GM12873 (cell line): ENCODE measurements at regions not wholly inside any gene's neighbourhood (a gene's known extent, or its start where the extent isn't known, plus 50 kb on each side); places are given as distances from the start of the nearest gene placed in this dataset.

Experiments
- TF ChIP-seq, protein P1 (sequence below): IDR thresholded peaks from 2 replicates; pipeline ENCODE4 v1.5.1; 2012; ENCODE audit warnings: low read depth, mild to moderate bottlenecking, moderate library complexity, low read length, control low read depth; ENCODE audit not compliant: insufficient read depth; ENCODE audit errors: missing control alignments

DNA sequence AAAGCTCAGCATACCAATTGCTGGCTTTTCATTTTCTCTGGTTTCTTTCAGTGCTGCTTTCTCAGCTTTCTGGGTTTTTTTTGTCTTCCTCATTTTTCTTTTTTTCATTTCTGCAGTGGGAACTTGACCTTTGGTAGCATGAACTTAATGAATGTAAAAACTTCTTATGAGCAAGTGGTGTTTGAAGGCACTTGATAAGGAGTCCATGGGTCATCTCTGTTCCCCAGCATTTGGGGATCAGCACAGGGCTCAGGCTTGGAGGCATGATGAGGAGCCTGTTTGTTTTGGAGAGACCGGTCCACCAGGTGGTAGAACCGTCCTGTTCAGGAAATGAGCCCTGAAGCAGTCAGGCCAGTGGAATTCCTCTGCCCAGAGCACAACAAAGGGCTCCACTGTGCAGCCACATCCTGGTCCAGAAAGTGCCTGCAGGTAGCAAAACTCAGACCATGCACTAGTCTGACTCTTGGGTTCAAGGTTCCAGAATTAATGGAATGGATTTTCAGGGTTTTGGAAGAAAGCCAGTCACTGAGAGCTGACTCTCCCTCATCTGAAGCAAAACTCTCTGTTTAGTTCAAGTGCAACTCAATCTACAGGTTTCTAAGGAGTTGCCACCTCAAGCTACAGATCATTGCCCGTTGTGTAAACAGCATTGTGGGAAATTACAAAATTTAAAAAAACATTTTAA lies 52.3 kb upstream of the ADGRF1 start:
- TF ChIP-seq, protein P1, sequence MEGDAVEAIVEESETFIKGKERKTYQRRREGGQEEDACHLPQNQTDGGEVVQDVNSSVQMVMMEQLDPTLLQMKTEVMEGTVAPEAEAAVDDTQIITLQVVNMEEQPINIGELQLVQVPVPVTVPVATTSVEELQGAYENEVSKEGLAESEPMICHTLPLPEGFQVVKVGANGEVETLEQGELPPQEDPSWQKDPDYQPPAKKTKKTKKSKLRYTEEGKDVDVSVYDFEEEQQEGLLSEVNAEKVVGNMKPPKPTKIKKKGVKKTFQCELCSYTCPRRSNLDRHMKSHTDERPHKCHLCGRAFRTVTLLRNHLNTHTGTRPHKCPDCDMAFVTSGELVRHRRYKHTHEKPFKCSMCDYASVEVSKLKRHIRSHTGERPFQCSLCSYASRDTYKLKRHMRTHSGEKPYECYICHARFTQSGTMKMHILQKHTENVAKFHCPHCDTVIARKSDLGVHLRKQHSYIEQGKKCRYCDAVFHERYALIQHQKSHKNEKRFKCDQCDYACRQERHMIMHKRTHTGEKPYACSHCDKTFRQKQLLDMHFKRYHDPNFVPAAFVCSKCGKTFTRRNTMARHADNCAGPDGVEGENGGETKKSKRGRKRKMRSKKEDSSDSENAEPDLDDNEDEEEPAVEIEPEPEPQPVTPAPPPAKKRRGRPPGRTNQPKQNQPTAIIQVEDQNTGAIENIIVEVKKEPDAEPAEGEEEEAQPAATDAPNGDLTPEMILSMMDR: no peak

DNA sequence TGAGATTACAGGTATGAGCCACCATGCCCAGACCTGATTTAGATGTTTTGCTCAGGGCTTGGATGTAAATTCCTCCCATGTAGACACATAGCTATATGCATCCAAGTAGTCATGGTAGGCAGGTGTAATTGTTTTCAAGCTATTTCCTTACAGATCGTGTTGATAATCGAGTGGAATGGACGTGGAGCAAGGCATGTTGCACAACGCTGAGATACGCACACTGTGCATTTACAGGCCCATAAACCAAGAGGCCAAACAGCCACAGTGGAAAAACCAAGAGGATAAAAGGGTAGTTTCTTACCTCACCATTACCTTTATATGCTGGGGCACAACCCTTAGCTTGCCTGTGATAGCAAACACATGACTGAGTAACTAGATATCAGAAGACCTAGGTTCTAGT lies 51.0 kb upstream of the ADGRF1 start:
- TF ChIP-seq, protein P1: no peak

DNA sequence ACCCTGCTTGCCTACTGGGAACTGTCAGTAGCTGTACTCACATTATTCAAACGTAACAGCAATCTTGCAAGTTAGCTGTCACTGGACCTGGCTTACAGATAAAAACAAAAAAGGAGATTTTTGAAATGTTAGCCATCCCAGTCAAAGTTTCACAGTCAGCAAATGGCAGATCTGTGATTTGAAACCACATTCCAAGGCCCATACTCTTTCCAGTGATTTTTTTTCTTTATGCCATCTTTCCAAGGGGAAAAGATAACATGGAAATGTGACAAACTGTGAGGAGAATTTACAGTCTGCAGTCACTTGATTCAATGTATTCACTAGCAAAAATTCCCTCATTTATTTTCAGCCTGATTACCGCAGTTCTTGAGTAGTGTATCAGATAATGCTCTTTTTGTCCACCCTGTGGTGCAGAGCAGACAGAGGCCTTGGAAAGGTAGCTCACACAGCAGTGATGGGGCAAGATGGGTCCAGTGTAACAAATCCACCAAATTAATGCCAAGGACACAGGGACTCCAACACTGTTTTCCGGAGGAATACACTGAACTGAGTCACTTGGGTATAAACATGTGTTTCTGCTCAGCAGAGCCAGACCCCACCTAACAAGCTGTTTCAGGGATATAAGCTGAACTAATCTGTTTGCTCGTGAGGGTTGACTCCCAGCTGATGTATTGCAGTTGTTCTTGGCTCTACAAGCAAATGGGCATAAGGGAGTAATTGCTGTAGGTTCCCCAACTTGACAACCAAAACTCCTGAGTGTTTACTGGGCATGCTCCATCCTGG lies 49.9 kb upstream of the ADGRF1 start:
- TF ChIP-seq, protein P1: no peak
